Neural crest cell (in vitro differentiated cells): ENCODE measurements at regions not wholly inside any gene's neighbourhood (a gene's known extent, or its start where the extent isn't known, plus 50 kb on each side); places are given as distances from the start of the nearest gene placed in this dataset.
"Not testable (repeated sequence)": the region's sequence is repeated elsewhere in the genome, so short reads cannot be mapped to it uniquely, and the experiment has no call there.

Source experiments
- DNase-seq: peaks from one replicate; pipeline ENCODE4 v3.0.0; 2021; ENCODE audit warnings: low read depth, mixed read lengths, low spot score
- H3K27ac Mint-ChIP-seq: one replicate; pipeline ENCODE4 v1.8.0; 2021; ENCODE audit warnings: mild to moderate bottlenecking, mixed read lengths; ENCODE audit not compliant: unreplicated experiment
- H3K27me3 Mint-ChIP-seq: 2 replicates; pipeline ENCODE4 v1.8.0; 2021; ENCODE audit warnings: low read depth, mild to moderate bottlenecking, mixed read lengths
- H3K36me3 Mint-ChIP-seq: 2 replicates; pipeline ENCODE4 v1.8.0; 2021; ENCODE audit warnings: low read depth, mild to moderate bottlenecking, mixed read lengths
- H3K4me1 Mint-ChIP-seq: 2 replicates; pipeline ENCODE4 v1.8.0; 2021; ENCODE audit warnings: mixed read lengths
- H3K4me3 Mint-ChIP-seq: one replicate; pipeline ENCODE4 v1.8.0; 2021; ENCODE audit warnings: mild to moderate bottlenecking, mixed read lengths
- H3K9me3 Mint-ChIP-seq: 2 replicates; pipeline ENCODE4 v1.8.0; 2021; ENCODE audit warnings: mixed read lengths
- CTCF ChIP-seq: fragments of 200-600 bp; sonication (generic); conservative IDR thresholded peaks from 2 replicates; pipeline ENCODE4 v1.5.0; 2021; ENCODE audit warnings: antibody characterized with exemption, mild to moderate bottlenecking

- Mint-ChIP-seq H3K4me1 (no peaks in the 10 kb centered on the region), H3K4me3 (no peak overlapping the region), H3K9me3 (peaks cover 4% of the 10 kb centered on the region), H3K27me3 (peaks cover 2% of the 10 kb centered on the region), H3K27ac (no peak overlapping the region), H3K36me3 (no peaks in the 10 kb centered on the region)
- DNase-seq, result no peak
- no peak for TF ChIP-seq CTCF
Observed at GRCh38 chr19:29886586-29886985, 55.5 kb upstream of the URI1 start.

- no peaks in the 10 kb centered on the region for H3K36me3 Mint-ChIP-seq
- peaks cover 4% of the 10 kb centered on the region for H3K9me3 Mint-ChIP-seq
- peaks cover 2% of the 10 kb centered on the region for H3K27me3 Mint-ChIP-seq
- no peaks in the 10 kb centered on the region for H3K4me1 Mint-ChIP-seq
- no peak for TF ChIP-seq CTCF
- no peak for DNase-seq
- no peak overlapping the region for H3K4me3 Mint-ChIP-seq
- no peak overlapping the region for H3K27ac Mint-ChIP-seq
Observed at GRCh38 chr19:29887442-29887855, 54.6 kb upstream of the URI1 start.

GRCh38 chr19:29888047-29888446, 54.0 kb upstream of the URI1 start:
- H3K36me3 Mint-ChIP-seq, H3K9me3 Mint-ChIP-seq, H3K27me3 Mint-ChIP-seq, H3K4me3 Mint-ChIP-seq, H3K4me1 Mint-ChIP-seq, H3K27ac Mint-ChIP-seq, DNase-seq: not testable (repeated sequence)

DNA sequence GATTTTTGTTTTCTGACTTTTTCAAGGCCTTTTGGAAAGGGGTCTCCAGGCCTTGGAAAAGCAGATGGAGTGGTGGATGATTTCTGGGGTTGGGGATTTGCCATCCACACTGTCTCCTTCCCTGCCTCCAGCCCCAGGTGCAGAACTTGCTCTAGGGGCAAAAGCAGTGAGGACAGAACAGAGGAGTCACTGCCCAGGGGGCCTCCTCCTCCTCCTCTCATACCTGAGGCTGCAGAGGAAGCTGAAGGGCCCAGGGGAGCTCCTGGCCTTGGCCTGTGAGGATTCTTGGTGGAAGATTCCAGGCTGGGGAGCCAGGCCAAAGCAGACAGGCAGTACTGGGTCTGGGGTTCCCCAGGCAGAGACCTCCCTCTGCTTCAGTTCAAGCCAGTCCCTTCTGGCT, 52.3 kb upstream of the URI1 start:
- H3K9me3 Mint-ChIP-seq, result peaks cover 4% of the 10 kb centered on the region
- peaks cover 2% of the 10 kb centered on the region for H3K27me3 Mint-ChIP-seq
- TF ChIP-seq CTCF, result no peak
- no peaks in the 10 kb centered on the region for H3K4me1 Mint-ChIP-seq
- no peak for DNase-seq
- no peaks in the 10 kb centered on the region for H3K36me3 Mint-ChIP-seq
- H3K27ac Mint-ChIP-seq, result no peak overlapping the region
- H3K4me3 Mint-ChIP-seq, result no peak overlapping the region

GRCh38 chr19:29890392-29890791, 51.6 kb upstream of the URI1 start:
- H3K4me3 Mint-ChIP-seq, result no peak overlapping the region
- DNase-seq, result no peak
- no peaks in the 10 kb centered on the region for H3K36me3 Mint-ChIP-seq
- H3K9me3 Mint-ChIP-seq, result peaks cover 4% of the 10 kb centered on the region
- H3K27me3 Mint-ChIP-seq, result peaks cover 2% of the 10 kb centered on the region
- H3K27ac Mint-ChIP-seq, result no peak overlapping the region
- no peaks in the 10 kb centered on the region for H3K4me1 Mint-ChIP-seq
- TF ChIP-seq CTCF, result no peak
